Renal cortical epithelial cell (primary cell): ENCODE measurements at regions not wholly inside any gene's neighbourhood (a gene's known extent, or its start where the extent isn't known, plus 50 kb on each side); places are given as distances from the start of the nearest gene placed in this dataset.
A peak's percentile ranks its signal among the peaks of the same experiment; 100 is the strongest.

Source experiments
- DNase-seq: peaks from one replicate; pipeline ENCODE4 v3.0.0-alpha.2; 2011; ENCODE audit warnings: low read depth

- DNase-seq: no peak
Measured at GRCh38 chr13:22287343-22287920, 616.6 kb downstream of the FGF9 start.

DNA sequence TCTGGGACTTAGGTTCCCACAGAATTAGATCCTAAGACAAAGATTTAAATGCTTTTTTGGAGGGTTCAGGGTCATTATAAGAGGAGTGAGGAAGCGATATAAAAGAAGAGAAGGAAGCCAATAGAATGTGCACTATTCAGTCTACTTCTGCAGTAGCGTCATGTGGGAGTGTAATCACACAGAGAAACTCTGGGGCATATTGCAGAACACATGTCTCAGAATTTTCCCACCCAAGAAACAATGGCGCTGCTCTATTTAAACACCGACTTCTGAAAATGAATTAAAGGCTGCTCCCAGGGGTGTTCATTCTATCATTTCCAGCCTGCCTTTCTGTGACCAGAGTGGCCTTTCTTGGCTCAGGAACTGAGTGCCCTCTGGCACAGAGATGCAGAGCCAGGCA is 617.6 kb downstream of the FGF9 start:
- no peak for DNase-seq

- DNase-seq: no peak
Measured at GRCh38 chr13:22289711-22290110, 618.8 kb downstream of the FGF9 start.

DNA sequence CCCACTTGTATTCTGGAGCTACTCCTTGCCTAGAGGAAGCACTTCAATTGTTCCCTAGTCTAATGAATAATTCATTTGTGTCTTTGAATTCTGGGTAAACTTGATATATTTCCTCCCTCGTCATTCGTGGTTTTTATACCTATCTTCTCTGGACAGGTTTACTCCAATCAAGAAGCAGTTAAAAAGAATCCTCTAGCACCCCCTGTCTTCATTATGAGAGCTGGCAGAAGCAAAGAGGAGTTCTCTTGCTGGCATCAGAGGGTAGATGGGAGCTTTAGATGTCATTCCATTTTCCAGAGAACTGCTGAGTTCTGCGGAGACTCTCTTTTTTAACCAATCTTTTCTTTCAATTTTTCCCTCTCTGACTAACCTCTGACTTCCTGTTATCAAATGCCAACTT is 627.7 kb downstream of the FGF9 start:
- DNase-seq: no peak

GRCh38 chr13:22311734-22312404 is 641.0 kb downstream of the FGF9 start:
- no peak for DNase-seq

- DNase-seq: no peak
Measured at GRCh38 chr13:22312405-22312803, 641.5 kb downstream of the FGF9 start.

DNA sequence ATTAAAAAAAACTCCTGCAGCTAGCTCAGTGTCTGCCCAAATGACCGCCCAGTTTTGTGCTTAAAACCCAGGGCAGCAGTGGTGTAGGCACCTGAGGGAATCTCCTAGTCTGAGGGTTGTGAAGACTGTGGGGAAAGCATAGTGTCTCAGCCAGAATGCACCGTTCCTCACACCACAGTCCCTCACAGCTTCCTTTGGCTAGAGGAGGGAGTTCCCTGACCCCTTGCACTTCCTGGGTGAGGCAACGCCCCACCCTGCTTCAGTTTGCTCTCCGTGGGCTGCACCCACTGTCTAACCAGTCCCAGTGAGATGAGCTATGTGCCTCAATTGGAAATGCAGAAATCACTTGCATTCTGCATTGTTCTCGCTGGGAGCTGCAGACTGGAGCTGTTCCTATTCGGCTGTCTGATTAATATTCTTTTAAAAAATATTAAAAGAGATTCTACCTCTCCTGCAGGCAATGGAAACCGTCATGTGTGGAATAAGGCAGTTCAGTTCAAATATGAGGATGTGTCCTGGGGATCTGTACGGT is 645.7 kb downstream of the FGF9 start:
- DNase-seq: no peak

DNA sequence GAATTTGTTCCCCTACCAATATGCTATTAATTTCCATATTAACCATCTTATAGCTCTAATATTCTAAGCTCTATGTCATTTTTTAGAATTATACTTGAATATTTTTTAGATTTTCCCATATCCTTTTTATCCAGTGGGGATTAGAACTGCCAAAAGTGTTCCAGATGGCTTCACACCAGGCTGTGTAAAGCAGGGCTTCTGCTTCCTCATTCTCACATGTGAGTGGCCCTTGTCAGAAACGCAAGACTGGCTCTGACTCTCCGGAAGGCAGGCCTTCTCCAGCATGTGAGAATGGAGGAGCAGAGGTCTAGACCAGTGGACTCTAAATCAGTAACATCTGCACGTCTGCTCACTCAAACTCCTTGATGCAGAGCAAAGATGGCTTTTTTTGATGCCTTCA is 650.1 kb downstream of the FGF9 start:
- no peak for DNase-seq

GRCh38 chr13:22325761-22326160 is 654.9 kb downstream of the FGF9 start:
- DNase-seq: no peak

DNA sequence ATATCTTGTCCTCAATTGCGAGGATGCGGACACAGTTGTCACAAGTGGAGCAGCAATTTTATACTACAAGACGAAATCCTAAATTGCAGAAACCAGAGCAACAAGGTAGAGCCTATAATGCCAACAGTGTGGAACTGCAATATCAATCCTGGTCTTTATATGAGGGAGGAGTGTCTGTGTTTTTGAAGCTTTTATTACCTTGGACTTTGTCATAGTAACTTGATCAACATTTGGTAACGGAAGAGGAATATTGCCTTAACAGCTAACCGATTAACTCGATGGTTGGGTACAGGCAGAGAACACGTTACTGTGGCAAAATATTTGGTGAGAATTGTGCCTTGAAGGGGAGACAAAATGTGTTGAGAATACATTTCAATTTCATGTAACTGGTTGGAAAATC is 661.5 kb downstream of the FGF9 start:
- DNase-seq: no peak

DNA sequence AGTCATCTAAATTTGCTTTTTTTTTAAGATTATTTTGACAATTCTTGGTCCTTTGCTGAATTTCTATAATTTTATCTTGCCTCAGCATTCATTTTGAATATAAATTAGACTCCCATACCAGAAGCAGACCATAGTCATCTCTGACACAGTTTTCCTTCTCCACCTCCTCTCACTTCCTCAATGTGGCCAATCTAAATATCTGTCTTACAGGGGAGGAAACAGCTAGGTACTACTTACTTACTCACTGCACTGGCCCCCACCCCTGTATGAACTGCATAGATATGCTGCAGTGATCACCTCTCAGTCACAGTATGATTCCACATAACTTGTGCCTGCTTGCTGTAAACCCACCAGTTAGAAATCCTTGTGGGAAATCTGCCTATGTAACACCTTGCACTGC is 665.6 kb downstream of the FGF9 start:
- DNase-seq: no peak

- peak; percentile 2 for DNase-seq
Measured at GRCh38 chr13:22357132-22357531, 686.3 kb downstream of the FGF9 start.

- DNase-seq: no peak
Measured at GRCh38 chr13:22369090-22369489, 698.2 kb downstream of the FGF9 start.

- no peak for DNase-seq
Measured at GRCh38 chr13:22369840-22370239, 699.0 kb downstream of the FGF9 start.

- no peak for DNase-seq
Measured at GRCh38 chr13:22372261-22372660, 701.4 kb downstream of the FGF9 start.

DNA sequence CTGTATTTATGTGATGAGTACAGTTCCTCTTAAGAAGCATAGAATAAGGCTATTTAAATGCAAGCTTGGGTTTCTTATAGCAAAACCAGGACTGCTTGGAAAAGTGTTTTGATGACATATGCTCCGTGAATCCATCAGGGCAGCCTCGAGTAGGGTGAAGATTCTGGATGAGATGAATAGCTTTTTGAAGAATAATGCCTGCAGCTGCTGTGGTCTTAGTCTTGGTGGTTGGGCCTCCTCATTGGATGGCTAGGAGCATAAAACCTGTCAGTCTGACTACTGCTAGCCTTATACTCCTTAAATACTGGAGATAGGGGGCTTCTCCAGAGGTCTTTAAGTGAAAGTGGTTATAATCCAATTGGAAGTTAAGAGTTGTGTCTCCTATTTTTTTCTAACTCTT is 704.3 kb downstream of the FGF9 start:
- DNase-seq: no peak

- DNase-seq: no peak
Measured at GRCh38 chr13:22387899-22388298, 717.0 kb downstream of the FGF9 start.

- no peak for DNase-seq
Measured at GRCh38 chr13:22399801-22400420, 729.0 kb downstream of the FGF9 start.

DNA sequence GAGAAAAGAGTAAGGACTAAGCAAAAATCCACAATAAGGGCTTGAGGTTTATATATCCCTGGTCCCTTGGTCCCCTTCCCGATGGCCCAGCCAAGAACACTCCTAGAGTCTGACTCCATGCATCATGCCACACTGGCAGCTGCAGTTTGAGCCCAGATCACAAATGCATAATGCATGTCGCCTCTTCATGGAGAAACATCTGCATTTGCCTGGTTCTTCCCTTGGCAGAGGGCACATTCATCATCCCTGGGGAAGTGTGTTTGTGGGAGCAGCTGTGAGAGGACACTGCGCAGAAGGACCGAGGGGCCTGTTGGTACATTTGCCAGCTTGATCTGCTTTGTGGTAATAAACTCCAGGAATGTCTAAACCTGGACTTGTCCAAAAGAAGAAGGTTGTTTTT is 731.8 kb downstream of the FGF9 start:
- DNase-seq: no peak

DNA sequence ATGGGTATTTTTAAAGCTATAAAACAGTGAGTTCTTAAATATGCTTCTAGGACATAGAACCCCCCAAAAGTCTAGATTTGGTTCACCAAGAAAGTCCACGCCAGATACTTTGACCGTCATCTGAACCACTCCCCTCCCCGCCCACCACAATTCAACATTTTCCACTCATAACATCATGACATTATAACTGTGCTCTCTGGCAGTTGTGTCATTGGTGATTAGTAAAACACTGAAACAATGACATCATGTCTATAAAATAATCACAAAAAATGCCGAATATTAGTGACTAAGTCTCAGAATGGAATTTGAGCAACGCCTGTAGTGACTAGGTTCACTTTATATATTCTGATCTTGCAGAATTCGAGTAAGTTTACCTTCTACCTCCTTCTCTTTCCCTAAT is 732.3 kb downstream of the FGF9 start:
- DNase-seq: no peak

DNA sequence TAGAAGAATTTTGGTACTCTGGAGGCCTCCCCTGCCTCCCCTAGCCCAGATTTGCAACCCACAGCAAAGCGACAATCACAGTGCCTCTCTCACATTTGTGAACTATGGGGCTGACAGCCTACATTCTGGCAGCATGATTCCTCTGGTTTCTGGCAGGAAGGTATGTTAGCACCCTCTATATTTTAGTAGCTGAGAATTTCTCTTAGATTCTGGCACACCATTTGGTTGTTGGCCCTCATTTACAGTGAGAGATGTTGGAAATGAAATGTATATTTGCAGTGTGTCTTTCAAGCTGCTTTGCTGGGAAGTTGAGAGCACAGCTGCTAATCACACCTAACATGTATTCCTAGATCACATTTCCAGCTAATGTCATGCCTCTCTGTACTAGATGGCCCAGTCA is 735.0 kb downstream of the FGF9 start:
- DNase-seq: no peak

DNA sequence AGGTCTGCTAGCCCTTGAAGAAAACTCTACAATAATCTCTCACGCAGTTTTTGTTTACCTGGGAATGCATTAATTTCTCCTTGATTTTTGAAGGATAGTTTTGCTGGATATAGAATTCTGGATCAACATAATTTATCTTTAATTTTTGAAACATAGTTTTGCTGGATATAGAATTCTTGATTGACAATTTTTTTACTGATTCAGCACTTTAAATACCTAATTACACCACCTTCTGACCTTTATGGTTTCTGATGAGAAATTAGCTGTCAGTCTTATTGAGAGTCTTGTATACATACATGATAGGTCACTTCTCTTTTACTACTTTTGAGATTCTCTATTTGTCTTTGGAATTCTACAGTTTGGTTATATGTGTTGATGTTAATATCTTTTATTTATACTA is 741.6 kb downstream of the FGF9 start:
- DNase-seq: no peak

- no peak for DNase-seq
Measured at GRCh38 chr13:22422023-22422422, 751.1 kb downstream of the FGF9 start.
